CD14-positive monocyte (primary cell): ENCODE measurements at regions not wholly inside any gene's neighbourhood (a gene's known extent, or its start where the extent isn't known, plus 50 kb on each side); places are given as distances from the start of the nearest gene placed in this dataset.
"Not testable (repeated sequence)": the region's sequence is repeated elsewhere in the genome, so short reads cannot be mapped to it uniquely, and the experiment has no call there.

Source experiments
- DNase-seq, 3 donors: peaks; one replicate each; pipeline ENCODE4 v3.0.0-alpha.2; 2011 to 2022
- H2AFZ ChIP-seq: 2 replicates; pipeline ENCODE4 v1.6.0; 2012; ENCODE audit warnings: mild to moderate bottlenecking, low read depth, low read length, inconsistent platforms; ENCODE audit not compliant: insufficient read depth, poor library complexity, severe bottlenecking
- H3K27ac ChIP-seq, 2 donors: 1 replicate in 1 of 2; 2 replicates in 1 of 2; pipeline ENCODE4 v1.5.1; 2012 to 2013; ENCODE audit warnings: low read length in 2 of 2, control low read depth in 1 of 2, inconsistent platforms in 1 of 2, low read depth in 1 of 2, mild to moderate bottlenecking in 1 of 2
- H3K27me3 ChIP-seq, 2 donors: one replicate each; pipeline versions ENCODE4 v1.6.0 to v1.6.1; 2011 to 2013; ENCODE audit warnings: low read length in 2 of 2; ENCODE audit not compliant: control insufficient read depth in 2 of 2, insufficient read depth in 2 of 2
- H3K36me3 ChIP-seq, 2 donors: replicated peaks in 1 of 2; 1 replicate in 1 of 2; 2 replicates in 1 of 2; pipeline versions ENCODE4 v1.5.1 to v1.6.1; 2012 to 2013; ENCODE audit warnings: low read length in 2 of 2, control low read depth in 1 of 2, inconsistent platforms in 1 of 2, mild to moderate bottlenecking in 1 of 2; ENCODE audit not compliant: insufficient read depth in 2 of 2, control insufficient read depth in 1 of 2
- H3K4me1 ChIP-seq, 2 donors: 1 replicate in 1 of 2; 2 replicates in 1 of 2; pipeline versions ENCODE4 v1.5.1 to v1.6.1; 2012 to 2013; ENCODE audit warnings: low read length in 2 of 2, control low read depth in 1 of 2, inconsistent platforms in 1 of 2, mild to moderate bottlenecking in 1 of 2, moderate library complexity in 1 of 2; ENCODE audit not compliant: insufficient read depth in 2 of 2, control insufficient read depth in 1 of 2
- H3K4me2 ChIP-seq: replicated peaks from 2 replicates; pipeline ENCODE3; 2012; ENCODE audit warnings: low read length, moderate library complexity, mild to moderate bottlenecking; ENCODE audit not compliant: poor library complexity, severe bottlenecking; ENCODE audit errors: extremely low read depth
- H3K4me3 ChIP-seq, 3 experiments: fragments of 200-600 bp in 1 of 3; sonication (generic) in 1 of 3; replicated peaks in 1 of 3; 1 replicate in 2 of 3; 2 replicates in 1 of 3; pipeline ENCODE4 v1.5.1; 2011 to 2013; ENCODE audit warnings: low read length in 3 of 3, mild to moderate bottlenecking in 3 of 3, control low read depth in 2 of 3, low read depth in 2 of 3, inconsistent platforms in 1 of 3, moderate library complexity in 1 of 3
- H3K79me2 ChIP-seq: 2 replicates; pipeline ENCODE4 v1.6.0; 2012; ENCODE audit warnings: mild to moderate bottlenecking, control low read depth, inconsistent platforms, low read length, moderate library complexity; ENCODE audit not compliant: insufficient read depth
- H3K9ac ChIP-seq: 2 replicates; pipeline ENCODE4 v1.6.0; 2017; ENCODE audit warnings: low read length, mild to moderate bottlenecking; ENCODE audit not compliant: insufficient read depth, poor library complexity, severe bottlenecking
- H3K9me3 ChIP-seq, 2 donors: replicated peaks in 1 of 2; 1 replicate in 1 of 2; 2 replicates in 1 of 2; pipeline versions ENCODE4 v1.5.1 to v1.6.1; 2012 to 2013; ENCODE audit warnings: low read length in 2 of 2, control low read depth in 1 of 2; ENCODE audit not compliant: control insufficient read depth in 1 of 2, insufficient read depth in 1 of 2
- H4K20me1 ChIP-seq: 2 replicates; pipeline ENCODE4 v1.6.0; 2012; ENCODE audit warnings: mild to moderate bottlenecking, low read length, control low read depth, moderate library complexity; ENCODE audit not compliant: insufficient read depth
- H3K27ac Mint-ChIP-seq, 7 donors: one replicate each; pipeline ENCODE4 v1.8.0; 2020; ENCODE audit warnings: mild to moderate bottlenecking in 7 of 7, mixed read lengths in 7 of 7, moderate library complexity in 6 of 7, inconsistent platforms in 2 of 7
- H3K27me3 Mint-ChIP-seq, 3 donors: one replicate each; pipeline ENCODE4 v1.8.0; 2021 to 2022; ENCODE audit warnings: low read depth in 3 of 3, mild to moderate bottlenecking in 3 of 3, mixed read lengths in 3 of 3, moderate library complexity in 3 of 3, inconsistent platforms in 1 of 3
- H3K36me3 Mint-ChIP-seq, 2 donors: one replicate each; pipeline ENCODE4 v1.8.0; 2020; ENCODE audit warnings: mixed read lengths in 2 of 2, inconsistent platforms in 1 of 2, mild to moderate bottlenecking in 1 of 2
- H3K4me1 Mint-ChIP-seq: one replicate; pipeline ENCODE4 v1.8.0; 2020; ENCODE audit warnings: mild to moderate bottlenecking, mixed read lengths
- H3K4me3 Mint-ChIP-seq, 2 donors: one replicate each; pipeline ENCODE4 v1.8.0; 2020; ENCODE audit warnings: mild to moderate bottlenecking in 2 of 2, mixed read lengths in 2 of 2, moderate library complexity in 1 of 2
- H3K9me3 Mint-ChIP-seq, 7 donors: one replicate each; pipeline ENCODE4 v1.8.0; 2020 to 2022; ENCODE audit warnings: mixed read lengths in 7 of 7, mild to moderate bottlenecking in 6 of 7, moderate library complexity in 6 of 7, inconsistent platforms in 2 of 7
- CTCF ChIP-seq: fragments of 200-600 bp; IDR thresholded peaks from one replicate; pipeline ENCODE4 v1.8.0; 2022; ENCODE audit warnings: antibody characterized with exemption, mild to moderate bottlenecking
- WGBS: methylation state at CpG from one replicate; pipeline ENCODE4 v1.1.5; 2013; ENCODE audit warnings: missing lambda C conversion rate; ENCODE audit not compliant: insufficient coverage; 5-methylcytosine and 5-hydroxymethylcytosine counted together
- intact Hi-C, 2 donors: fragments of 100-400 bp; cut with micrococcal nuclease; formaldehyde crosslinking; loops; one replicate each; pipeline versions ENCODE4 v1.15.0 to v1.15.1; 2023

DNA sequence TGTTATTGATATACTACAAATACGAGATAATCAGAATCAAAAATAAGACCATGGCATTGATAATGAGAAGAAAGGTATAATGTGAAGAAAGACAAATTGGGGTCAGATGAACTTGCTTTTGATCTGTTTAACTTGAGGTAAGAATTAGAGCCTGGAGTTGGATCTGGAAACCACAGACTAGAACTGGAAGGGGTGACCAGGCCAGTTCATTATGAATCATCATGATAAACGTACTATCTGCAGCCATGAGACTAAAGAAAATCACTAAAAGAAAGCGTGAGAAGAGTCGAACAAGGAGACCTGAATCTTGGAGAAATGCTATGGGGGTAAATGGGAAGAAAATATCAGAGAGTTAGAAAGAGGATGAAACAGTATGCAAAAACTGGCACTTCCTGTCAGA, 967.5 kb downstream of the NR2F1-AS1 start:
- Histone ChIP-seq H3K36me3 (no peaks in the 10 kb centered on the region), H3K4me3 (no peak overlapping the region), H3K9me3 (no peaks in the 10 kb centered on the region), H2AFZ (no peak overlapping the region), H3K4me2 (no peak overlapping the region), H4K20me1 (no peaks in the 10 kb centered on the region), H3K27ac (no peak overlapping the region), H3K27me3 (no peaks in the 10 kb centered on the region), H3K4me1 (no peaks in the 10 kb centered on the region), H3K79me2 (no peaks in the 10 kb centered on the region), H3K9ac (no peak overlapping the region)
- H3K27ac Mint-ChIP-seq = no peak overlapping the region
- WGBS = 80% methylated on average over 3 of the region's 4 CpGs
- H3K9me3 Mint-ChIP-seq = peaks cover 0 to 4% (median 0%) of the 10 kb centered on the region in 7 donors
- H3K4me3 Mint-ChIP-seq = no peak overlapping the region
- intact Hi-C loops = no loop called here
- TF ChIP-seq CTCF = no peak
- H3K36me3 Mint-ChIP-seq = no peaks in the 10 kb centered on the region
- no peaks in the 10 kb centered on the region for H3K4me1 Mint-ChIP-seq
- no peak for DNase-seq
- peaks cover 0 to 2% (median 0%) of the 10 kb centered on the region in 3 donors for H3K27me3 Mint-ChIP-seq

- H3K4me3 Mint-ChIP-seq, H3K4me1 ChIP-seq, H3K27me3 Mint-ChIP-seq, DNase-seq, H2AFZ ChIP-seq, H3K4me3 ChIP-seq, H3K4me1 Mint-ChIP-seq, H3K27ac ChIP-seq, H3K27ac Mint-ChIP-seq, H4K20me1 ChIP-seq, H3K36me3 Mint-ChIP-seq, H3K9me3 ChIP-seq, H3K9me3 Mint-ChIP-seq, H3K4me2 ChIP-seq, H3K36me3 ChIP-seq, intact Hi-C loops, H3K27me3 ChIP-seq, H3K9ac ChIP-seq, H3K79me2 ChIP-seq: not testable (repeated sequence)
Observed at GRCh38 chr5:92610435-92610834, 970.6 kb downstream of the NR2F1-AS1 start.
